GM03348 (cell line): ENCODE measurements at regions not wholly inside any gene's neighbourhood (a gene's known extent, or its start where the extent isn't known, plus 50 kb on each side); places are given as distances from the start of the nearest gene placed in this dataset.
"Not testable (repeated sequence)": the region's sequence is repeated elsewhere in the genome, so short reads cannot be mapped to it uniquely, and the experiment has no call there.

Experiments used
- DNase-seq: peaks from one replicate; pipeline ENCODE4 v3.0.0; 2012; ENCODE audit warnings: low spot score

DNA sequence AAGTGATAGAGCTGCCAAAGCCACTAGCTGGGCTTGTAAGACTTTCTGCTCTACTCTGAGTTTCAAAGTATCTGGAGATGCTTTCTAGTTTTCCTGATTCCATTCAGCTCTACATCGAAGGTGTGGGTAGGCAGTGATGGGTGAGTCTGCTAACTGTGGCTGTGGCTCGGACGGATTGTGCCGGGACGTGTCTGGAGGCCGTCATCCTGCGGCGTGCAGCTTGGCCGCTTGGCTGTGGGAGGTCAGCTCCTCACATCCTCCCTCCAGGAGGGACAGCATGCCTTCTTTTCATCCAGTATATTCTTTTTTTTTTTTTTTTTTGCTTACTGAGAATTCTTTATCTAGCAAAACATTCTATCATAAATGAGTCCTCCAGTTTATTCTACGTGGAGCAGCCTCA, 77.9 kb upstream of the AADAT start:
- no peak for DNase-seq

DNA sequence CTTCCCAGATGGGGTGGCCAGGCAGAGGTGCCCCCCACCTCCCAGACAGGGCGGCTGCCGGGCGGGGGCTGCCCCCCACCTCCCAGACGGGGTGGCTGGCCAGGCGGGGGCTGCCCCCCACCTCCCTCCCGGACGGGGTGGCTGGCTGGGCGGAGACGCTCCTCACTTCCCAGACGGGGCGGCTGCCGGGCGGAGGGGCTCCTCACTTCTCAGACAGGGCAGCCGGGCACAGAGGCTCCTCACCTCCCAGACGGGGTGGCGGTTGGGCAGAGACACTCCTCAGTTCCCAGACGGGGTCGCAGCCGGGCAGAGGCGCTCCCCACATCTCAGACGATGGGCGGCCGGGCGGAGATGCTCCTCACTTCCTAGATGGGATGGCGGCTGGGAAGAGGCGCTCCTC, 76.4 kb upstream of the AADAT start:
- DNase-seq: not testable (repeated sequence)

DNA sequence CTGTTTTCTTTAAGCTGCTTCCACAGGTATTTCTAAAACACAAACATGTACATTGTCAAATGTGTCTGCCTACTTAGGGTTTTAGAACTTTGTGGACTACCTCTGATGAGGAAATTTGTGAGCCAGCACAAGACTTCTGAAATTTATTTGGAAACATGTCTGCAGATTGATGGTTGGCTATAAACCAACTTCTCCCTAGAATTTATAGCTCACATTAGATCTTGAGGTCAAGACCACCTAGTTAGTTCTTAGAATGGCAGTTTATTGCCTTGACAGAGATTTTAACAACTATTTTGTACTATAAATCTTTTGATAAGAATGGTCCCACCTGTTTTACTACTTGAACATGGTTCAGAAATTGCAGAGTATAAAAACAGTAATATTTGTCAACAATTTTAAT, 72.7 kb upstream of the AADAT start:
- DNase-seq: no peak

DNA sequence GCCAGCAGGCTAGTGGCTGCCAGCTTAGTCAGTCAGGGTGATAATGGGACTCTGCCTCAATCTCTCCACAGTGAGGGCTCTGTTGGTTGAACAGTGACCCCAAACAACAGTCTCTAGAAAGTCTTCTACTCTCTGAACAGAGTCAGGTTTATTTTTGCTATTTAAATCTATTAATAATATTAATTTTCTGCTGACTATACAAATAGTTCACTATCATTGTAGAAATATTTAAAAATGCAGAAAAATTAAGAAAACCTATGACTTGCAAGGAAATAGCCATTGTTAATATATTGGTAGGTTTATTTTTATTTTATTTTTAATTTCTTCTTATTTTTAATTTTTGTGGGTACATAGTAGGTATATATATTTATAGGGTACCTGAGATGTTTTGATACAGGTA, 67.9 kb upstream of the AADAT start:
- DNase-seq: no peak

DNA sequence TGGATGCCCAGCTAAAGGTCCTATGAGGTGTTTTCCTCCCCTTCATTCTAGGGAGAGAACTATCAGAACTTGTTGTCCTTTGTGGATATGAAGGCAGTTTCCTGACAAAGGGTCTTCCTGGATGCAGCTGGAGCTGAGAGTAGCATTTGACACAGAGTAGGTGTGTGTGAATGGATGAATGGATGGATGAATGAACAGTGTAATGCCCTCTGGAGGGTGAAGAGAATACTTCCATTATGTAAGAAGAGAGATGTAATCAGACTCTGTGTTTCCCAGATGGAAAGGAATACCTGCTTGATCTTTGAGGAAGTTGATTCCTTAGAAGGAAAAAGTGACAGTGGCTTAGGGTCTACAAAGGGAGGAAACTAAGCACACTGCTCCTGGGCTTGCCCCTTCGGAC, 55.4 kb upstream of the AADAT start:
- DNase-seq: no peak

DNA sequence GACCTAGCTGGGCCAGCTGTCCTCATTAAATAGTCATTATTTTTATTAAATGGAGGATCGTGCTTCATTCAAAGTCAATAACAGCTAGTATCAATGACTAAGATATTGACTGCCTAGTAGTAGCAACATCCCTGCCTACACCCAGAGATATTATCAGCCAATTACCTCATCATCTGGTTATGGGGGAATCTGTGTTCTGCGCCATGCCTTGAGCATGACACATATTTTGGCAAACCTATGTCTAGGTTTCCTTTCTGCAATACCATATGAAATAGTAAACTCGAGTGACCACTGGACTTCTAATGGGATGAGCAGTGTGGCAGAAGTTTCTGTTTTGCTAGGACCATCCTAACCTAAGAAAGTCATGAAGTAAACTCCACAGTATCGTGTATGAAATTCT, 50.0 kb upstream of the AADAT start:
- peak; percentile 29 for DNase-seq
